CD4-positive, alpha-beta T cell treated with Interleukin-4 for 4 hours (primary cell): ENCODE measurements at regions not wholly inside any gene's neighbourhood (a gene's known extent, or its start where the extent isn't known, plus 50 kb on each side); places are given as distances from the start of the nearest gene placed in this dataset.

ENCODE experiments used
- DNase-seq: peaks from one replicate; pipeline ENCODE4 v3.0.0-alpha.2; 2020

- DNase-seq, result no peak
These were observed 155.0 kb downstream of the OAT start for GRCh38 chr10:124263726-124264125.

GRCh38 chr10:124262971-124263370, 155.8 kb downstream of the OAT start:
- no peak for DNase-seq

DNA sequence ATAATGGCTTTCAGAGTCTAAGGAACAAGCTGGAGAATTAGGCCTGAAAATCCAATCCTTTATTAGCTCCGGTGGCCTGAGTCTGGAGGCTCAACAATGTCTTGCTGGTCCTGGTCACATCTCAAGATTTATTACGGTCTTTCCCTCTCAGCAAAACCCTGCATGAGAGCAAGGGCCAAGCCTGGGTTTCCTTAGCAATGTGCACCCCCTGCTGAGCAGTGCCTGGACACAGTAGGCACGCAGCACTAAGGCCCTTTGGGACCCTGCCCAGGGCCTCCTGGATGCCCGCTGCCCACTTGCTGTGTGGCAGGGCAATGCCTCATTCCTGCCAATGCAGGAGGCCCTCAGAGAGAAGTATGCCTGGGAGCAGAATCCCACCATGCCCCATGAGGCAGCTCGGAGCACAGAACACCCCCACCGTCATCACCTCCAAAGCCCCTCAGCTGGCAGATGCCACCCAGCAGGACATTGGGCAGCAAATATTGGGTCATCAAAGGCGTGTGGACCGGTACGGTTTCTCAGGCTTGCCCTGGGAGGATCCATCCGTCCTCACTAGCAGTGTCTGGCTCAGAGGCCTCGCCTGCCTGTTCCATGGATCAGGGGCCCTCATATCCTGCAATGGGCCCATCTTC, 156.4 kb downstream of the OAT start:
- DNase-seq, result no peak

- DNase-seq, result no peak
These were observed 159.4 kb downstream of the OAT start for GRCh38 chr10:124259139-124259825.

DNA sequence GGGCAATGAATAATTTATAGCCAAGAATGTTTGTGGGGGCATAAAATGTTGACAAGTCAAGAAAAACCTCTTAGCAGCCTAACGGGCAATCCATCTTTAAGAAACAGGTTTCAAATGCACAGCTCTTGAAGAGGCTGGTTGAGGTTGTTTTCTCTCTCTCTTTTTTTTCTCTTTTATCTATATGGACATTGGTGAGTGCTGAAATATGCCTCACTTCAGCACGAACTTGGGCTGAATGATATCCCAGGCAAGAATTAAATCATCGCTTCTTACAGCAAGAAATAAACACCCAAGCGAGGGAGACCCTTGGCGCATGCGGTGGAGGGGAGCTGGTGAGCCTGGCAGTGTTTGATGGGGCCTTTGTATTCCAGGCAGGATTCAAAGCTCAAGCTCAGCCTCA, 160.9 kb downstream of the OAT start:
- no peak for DNase-seq

GRCh38 chr10:124256151-124256550, 162.6 kb downstream of the OAT start:
- DNase-seq, result no peak

- DNase-seq, result no peak
These were observed 162.2 kb upstream of the CHST15 start for GRCh38 chr10:124255556-124255955.

DNA sequence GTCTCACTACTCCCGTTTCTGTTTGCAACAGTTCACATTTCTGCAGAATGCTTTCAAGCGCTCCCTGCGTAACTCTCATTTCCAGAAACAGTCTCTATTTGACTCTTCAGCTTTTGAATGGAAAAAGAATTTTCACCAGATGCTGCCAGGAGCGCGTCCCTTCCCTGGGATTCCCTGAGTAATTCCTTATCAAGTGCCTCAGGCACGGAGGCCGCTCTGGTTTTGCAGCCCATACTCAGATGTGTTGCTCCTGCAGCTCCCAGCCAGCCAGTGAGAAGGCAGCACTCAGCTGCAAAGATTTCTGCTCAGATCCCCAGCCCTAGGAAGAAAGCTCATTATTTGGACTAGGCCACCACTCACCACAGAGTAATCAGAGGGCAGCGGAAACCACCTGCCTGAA, 161.1 kb upstream of the CHST15 start:
- DNase-seq, result no peak

GRCh38 chr10:124253006-124253405, 159.6 kb upstream of the CHST15 start:
- DNase-seq, result no peak

- no peak for DNase-seq
These were observed 158.8 kb upstream of the CHST15 start for GRCh38 chr10:124252097-124252715.

DNA sequence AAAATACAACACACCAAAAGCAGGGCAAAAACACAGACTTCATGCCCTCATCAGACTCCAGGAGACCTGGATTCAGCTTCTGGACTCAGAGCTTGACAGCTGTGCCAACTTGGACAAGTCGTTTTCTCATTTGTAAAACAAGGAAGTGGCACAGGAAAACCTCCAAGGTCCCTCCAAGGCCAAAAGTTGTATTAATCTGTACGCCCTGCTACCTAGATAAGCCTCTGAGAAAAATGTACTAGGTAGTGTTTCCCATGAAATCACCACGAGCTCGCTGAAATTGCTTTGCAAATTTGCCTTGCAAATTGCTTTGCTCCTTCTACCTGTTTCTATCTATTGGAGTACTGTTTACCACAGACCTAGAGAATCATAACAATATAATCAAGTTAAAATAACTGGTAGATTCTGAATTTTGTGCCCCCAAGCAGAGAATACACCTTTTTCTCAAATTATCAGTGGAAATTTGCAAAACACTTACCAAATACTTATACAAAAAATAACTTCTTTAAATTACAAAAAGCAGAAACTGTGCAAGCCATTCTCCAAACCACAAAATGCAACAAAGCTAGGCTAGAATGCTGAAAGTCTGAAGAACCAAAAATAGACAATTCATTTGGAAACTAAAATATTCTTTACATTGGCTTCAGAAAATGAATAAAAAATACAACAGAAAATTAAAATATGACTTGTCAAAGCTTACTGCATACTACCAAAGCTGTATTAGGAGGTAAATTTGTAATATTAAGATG, 158.1 kb upstream of the CHST15 start:
- no peak for DNase-seq

DNA sequence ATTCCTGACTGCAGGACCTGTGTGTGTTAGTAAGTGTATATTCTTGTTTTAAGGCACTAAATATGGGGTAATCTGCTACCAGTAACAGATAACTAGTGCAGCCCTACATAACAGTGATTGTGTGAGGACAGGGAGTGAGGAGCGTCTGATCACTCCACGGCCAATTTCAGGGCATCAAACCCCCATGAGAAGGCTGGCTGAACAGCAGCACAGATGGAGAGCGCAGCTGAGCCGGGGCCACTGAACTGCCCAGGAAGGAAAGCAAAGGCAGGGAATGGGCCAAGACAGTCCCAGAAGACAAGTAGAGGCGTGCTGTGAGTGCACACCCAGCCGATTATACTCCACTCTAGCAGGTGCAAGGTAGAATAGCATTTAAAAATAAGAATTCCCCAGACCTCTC, 157.1 kb upstream of the CHST15 start:
- no peak for DNase-seq

DNA sequence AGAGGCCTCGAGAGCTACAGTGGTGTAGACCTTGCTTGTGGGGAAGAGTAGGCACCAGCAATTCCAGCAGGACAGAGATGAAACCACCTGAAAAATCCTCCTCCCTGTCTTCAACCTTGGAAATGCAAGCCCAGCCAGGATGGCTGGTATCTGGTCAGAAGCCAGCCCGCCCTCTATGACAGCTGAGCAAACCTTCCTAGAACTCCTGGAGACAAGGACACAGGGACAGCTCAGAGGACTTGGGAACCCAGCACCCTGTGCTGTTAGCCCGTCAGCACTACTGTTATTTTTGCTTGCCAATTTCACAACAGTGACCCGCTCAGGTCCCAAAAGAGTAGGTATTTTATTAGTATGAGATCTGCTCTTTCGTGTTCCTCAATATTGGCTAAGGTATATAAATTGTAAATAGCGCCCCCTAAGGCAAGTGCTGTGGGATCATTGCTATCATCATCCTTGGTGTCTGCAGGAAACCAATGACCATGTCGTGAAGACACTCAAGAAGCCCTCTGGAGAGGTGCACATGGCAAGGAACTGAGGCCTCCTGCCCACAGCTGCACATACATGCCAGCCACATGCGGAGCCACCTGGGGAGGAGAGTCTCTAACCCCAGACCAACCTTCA, 156.5 kb upstream of the CHST15 start:
- no peak for DNase-seq

DNA sequence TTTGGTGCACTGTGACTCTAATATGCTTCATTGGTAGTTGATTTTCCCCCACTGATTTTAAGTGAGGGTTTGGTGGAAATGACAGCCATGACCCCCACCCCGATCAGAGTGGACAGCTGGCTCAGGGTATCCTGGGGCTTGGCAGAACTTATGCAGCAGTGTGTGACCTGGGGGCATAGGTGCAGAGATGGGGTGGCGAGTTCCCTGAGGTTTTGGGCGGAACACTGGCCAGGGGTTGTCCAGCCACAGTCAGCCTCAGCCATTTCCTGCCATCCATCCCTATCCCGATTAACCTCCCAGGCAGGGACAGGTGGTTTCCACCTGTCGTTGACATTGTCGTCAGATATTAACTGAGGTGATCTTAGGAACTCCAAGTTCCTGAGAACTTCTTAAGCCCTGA, 155.8 kb upstream of the CHST15 start:
- no peak for DNase-seq

DNA sequence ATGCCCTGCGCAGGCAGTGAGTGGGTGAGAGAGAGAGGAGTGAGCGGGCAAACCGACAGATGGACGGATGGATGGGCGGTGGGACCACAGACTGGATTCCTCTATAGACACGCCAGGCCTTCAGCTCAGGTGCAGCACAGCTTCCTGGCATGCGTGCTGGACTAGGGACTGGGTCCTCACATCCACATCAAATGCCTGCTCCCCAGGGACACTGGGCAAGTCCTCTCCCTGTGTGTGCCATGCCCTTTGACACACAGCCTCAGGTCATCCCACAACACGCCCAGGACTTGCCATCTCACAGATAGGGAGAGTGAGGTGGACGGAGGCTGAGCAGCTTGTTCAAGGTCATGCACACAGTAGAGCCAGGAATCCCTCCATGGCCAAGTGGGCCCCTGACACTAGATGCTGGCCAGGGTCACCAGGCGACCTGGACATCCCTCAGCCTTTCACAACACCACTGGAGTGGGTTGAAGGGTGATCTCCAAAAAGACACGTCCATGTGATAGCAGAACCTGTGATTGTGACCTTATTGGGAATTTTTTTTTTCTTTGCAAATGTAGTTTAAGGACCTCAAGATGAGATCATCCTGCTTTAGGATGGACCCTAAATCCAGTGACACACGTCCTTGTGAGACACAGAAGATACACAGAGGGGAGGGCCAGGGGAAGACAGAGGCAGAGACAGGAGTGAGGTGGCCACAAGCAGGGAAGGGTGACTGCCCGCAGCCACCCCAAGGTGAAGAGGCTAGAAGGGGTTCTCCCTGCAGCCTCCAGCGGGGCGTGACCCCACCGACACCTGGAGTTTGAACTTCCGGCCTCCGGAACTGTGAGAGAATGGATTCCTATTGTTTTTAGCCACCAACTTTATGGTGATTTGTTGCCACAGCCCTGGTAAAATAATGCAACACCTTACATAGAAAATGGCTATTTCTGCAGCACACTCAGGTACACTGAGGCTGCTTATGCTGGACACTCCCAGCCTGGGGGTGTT, 155.0 kb upstream of the CHST15 start:
- no peak for DNase-seq

- DNase-seq, result no peak
These were observed 152.5 kb upstream of the CHST15 start for GRCh38 chr10:124245806-124246440.

GRCh38 chr10:124245191-124245590, 151.8 kb upstream of the CHST15 start:
- no peak for DNase-seq

DNA sequence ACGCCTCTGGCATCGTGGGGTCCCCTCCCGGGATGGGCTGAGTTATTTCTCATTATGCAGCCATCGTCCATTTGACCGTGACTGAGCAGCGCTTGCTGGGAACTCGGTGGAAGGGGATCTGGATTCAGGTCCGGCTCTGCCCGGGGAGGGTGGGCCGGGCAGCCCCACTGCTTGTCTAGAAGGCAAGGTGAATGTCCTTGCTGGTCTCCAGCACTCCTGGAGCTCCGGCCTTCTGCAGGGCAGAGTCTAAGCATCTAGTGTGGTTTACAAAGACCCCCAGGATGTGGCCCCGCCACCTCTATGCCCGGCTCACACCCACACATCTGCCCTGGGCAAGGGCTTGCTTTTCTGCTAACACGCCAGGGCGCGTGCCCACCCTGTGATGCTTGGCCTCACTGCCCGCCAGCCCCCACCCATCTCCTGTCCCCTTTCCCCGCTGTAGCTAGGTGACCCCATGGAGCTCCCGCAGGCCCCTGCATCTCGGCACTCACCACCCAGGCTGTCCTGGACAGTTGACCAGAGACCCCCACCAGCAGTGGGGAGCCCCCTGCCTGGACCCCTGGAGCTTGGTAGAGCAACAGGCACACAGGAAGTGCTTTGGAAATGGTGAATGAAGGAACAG, 151.0 kb upstream of the CHST15 start:
- DNase-seq, result no peak

DNA sequence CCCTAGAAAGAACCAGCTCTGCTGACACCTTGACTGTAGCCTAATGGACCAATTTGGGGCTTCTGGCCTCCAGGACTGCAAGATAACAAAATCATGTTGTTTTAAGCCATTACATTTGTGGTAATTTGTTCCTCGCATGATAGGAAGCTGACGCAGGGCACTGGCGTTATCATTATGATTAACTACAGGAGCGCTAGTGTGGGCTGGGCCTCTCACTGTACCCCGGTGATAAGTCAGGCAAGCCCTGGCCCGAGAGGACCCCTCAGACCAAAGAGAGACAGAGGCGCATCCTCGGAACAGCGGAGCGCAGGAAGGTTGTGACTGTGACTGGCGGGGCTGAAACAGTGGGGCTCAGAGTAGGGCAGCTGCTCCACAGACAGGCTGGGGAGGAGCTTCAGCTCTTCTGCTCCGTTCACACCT, 150.3 kb upstream of the CHST15 start:
- no peak for DNase-seq

DNA sequence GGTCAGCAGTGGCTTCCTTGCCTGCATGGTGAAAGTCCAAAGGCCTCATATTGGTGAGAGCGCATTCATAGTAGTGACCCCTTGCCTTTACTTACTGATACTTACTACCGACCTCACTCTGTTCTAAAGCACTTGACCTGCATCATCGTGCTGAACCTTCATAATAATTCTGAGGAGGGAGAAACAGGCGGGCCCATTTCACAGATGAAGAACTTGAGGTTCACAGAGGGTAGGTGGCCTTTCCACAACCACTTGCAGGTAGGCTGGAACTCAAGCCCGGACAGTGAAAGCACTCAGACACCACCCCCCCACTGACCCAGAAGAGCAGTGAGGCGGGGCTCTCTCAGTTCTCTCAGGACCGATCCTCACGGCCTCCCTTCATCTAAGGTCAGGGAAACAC, 149.4 kb upstream of the CHST15 start:
- DNase-seq, result no peak

DNA sequence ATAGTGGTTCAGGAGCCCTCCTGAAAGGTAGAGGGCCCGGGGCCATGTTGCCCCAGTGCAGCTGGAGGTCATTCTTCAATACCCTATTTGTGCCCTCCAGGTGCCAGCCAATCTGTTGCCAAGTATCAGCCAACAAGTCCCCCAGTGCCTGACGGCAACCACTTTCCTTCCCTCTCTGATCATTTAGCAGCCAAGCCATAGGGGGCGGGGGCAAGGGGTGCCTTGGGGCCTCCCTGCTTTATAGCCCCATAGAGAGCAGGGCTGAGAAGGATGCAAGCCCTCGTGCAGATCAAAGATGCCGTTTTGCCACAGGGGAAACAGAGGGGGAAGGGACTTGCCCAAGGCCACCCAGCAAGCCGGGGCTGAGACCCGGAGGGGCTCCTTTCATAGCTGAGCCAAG, 149.0 kb upstream of the CHST15 start:
- no peak for DNase-seq
